ENCODE measurements at regions not wholly inside any gene's neighbourhood (a gene's known extent, or its start where the extent isn't known, plus 50 kb on each side); places are given as distances from the start of the nearest gene placed in this dataset.

GRCh38 chr1:55555956-55556725 is 341.0 kb upstream of the USP24 start:
- TF ChIP-seq POLR2A (IDR thresholded peaks at IDR 0.05) (no peak), CTCF (IDR thresholded peaks at IDR 0.05) (no peak)
